ENCODE measurements at regions not wholly inside any gene's neighbourhood (a gene's known extent, or its start where the extent isn't known, plus 50 kb on each side); places are given as distances from the start of the nearest gene placed in this dataset.
"Not testable (repeated sequence)": the region's sequence is repeated elsewhere in the genome, so short reads cannot be mapped to it uniquely, and the experiment has no call there.

DNA sequence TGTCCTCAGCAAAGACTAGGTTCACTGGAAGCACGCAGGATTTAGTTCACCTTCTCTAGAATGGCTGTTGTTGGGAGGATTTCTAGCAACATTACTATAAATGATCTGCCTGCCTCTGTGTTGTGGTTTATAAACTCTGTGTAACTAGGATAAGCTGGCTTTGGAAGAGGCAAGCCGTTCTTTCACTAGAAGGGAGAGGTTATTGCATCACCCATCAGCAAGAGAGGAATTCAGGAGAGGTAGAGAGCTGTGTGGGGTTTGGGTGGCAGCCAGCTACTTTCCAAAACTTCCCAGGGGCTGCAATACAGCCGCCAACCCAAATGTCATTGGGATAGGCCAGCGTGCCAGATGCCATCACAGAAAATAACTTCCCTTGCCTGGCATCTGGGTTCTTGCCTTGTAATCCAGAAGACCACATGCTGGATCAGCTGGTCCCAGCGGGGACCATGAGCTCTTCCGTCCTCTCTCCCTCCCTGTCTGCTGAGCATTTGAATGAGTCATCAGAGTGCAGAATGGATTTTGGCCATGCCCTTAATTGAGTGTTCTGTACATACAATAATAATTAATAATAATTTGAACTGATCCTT, 95.7 kb upstream of the RBFOX1 start:
- FAIRE-seq (no peak), DNase-seq (no peak)
- Histone ChIP-seq H3K36me3 (ENCODE audit: control insufficient read depth in 3 of 3, insufficient read depth in 2 of 3, low read depth in 1 of 3, low read length in 3 of 3) (no peaks in the 10 kb centered on the region), H3K4me3 (ENCODE audit: low read depth in 1 of 3, low read length in 3 of 3) (no peak overlapping the region), H3K9me3 (ENCODE audit: control insufficient read depth in 2 of 2, insufficient read depth in 1 of 2, low read depth in 1 of 2, low read length in 1 of 2) (no peaks in the 10 kb centered on the region), H3K27me3 (ENCODE audit: control insufficient read depth in 3 of 3, insufficient read depth in 3 of 3, low read length in 3 of 3) (no peaks in the 10 kb centered on the region), H3K4me1 (ENCODE audit: control insufficient read depth in 3 of 3, insufficient read depth in 2 of 3, low read depth in 1 of 3, low read length in 2 of 3) (no peaks in the 10 kb centered on the region), H3K27ac (ENCODE audit: low read depth in 1 of 3, low read length in 2 of 3) (no peak overlapping the region)
- WGBS, 3 donors: 62 to 75% (median 71%) methylated on average over 6 of the region's 6 CpGs

- Histone ChIP-seq H3K27ac (ENCODE audit: low read depth in 1 of 3, low read length in 2 of 3) (no peak overlapping the region), H3K27me3 (ENCODE audit: control insufficient read depth in 3 of 3, insufficient read depth in 3 of 3, low read length in 3 of 3) (no peaks in the 10 kb centered on the region), H3K9me3 (ENCODE audit: control insufficient read depth in 2 of 2, insufficient read depth in 1 of 2, low read depth in 1 of 2, low read length in 1 of 2) (no peaks in the 10 kb centered on the region), H3K4me1 (ENCODE audit: control insufficient read depth in 3 of 3, insufficient read depth in 2 of 3, low read depth in 1 of 3, low read length in 2 of 3) (no peaks in the 10 kb centered on the region), H3K4me3 (ENCODE audit: low read depth in 1 of 3, low read length in 3 of 3) (no peak overlapping the region), H3K36me3 (ENCODE audit: control insufficient read depth in 3 of 3, insufficient read depth in 2 of 3, low read depth in 1 of 3, low read length in 3 of 3) (no peaks in the 10 kb centered on the region)
- 29 to 55% (median 44%) methylated on average over 2 of the region's 2 CpGs for WGBS, 3 donors
- FAIRE-seq (no peak), DNase-seq (no peak)
Observed at GRCh38 chr16:7233975-7234374, 98.7 kb upstream of the RBFOX1 start.

GRCh38 chr16:7231762-7232161, 100.9 kb upstream of the RBFOX1 start:
- H3K4me1 ChIP-seq (ENCODE audit: control insufficient read depth in 3 of 3, insufficient read depth in 2 of 3, low read depth in 1 of 3, low read length in 2 of 3): no peaks in the 10 kb centered on the region
- no peak for DNase-seq
- H3K27ac ChIP-seq (ENCODE audit: low read depth in 1 of 3, low read length in 2 of 3): no peak overlapping the region
- no peak for FAIRE-seq
- no peaks in the 10 kb centered on the region for H3K27me3 ChIP-seq (ENCODE audit: control insufficient read depth in 3 of 3, insufficient read depth in 3 of 3, low read length in 3 of 3)
- WGBS, 3 donors: 88 to 95% (median 89%) methylated on average over 5 of the region's 5 CpGs
- H3K36me3 ChIP-seq (ENCODE audit: control insufficient read depth in 3 of 3, insufficient read depth in 2 of 3, low read depth in 1 of 3, low read length in 3 of 3): no peaks in the 10 kb centered on the region
- H3K9me3 ChIP-seq (ENCODE audit: control insufficient read depth in 2 of 2, insufficient read depth in 1 of 2, low read depth in 1 of 2, low read length in 1 of 2): no peaks in the 10 kb centered on the region
- H3K4me3 ChIP-seq (ENCODE audit: low read depth in 1 of 3, low read length in 3 of 3): no peak overlapping the region

GRCh38 chr16:7229433-7230218, 103.0 kb upstream of the RBFOX1 start:
- DNase-seq; H3K4me1 ChIP-seq (ENCODE audit: control insufficient read depth in 3 of 3, insufficient read depth in 2 of 3, low read depth in 1 of 3, low read length in 2 of 3); H3K9me3 ChIP-seq (ENCODE audit: control insufficient read depth in 2 of 2, insufficient read depth in 1 of 2, low read depth in 1 of 2, low read length in 1 of 2); H3K27me3 ChIP-seq (ENCODE audit: control insufficient read depth in 3 of 3, insufficient read depth in 3 of 3, low read length in 3 of 3); H3K4me3 ChIP-seq (ENCODE audit: low read depth in 1 of 3, low read length in 3 of 3); H3K27ac ChIP-seq (ENCODE audit: low read depth in 1 of 3, low read length in 2 of 3); FAIRE-seq; H3K36me3 ChIP-seq (ENCODE audit: control insufficient read depth in 3 of 3, insufficient read depth in 2 of 3, low read depth in 1 of 3, low read length in 3 of 3): not testable (repeated sequence)
- 69 to 80% (median 78%) methylated on average over 3 of the region's 3 CpGs for WGBS, 3 donors

- Histone ChIP-seq H3K27me3 (ENCODE audit: control insufficient read depth in 3 of 3, insufficient read depth in 3 of 3, low read length in 3 of 3) (no peaks in the 10 kb centered on the region), H3K4me3 (ENCODE audit: low read depth in 1 of 3, low read length in 3 of 3) (no peak overlapping the region), H3K27ac (ENCODE audit: low read depth in 1 of 3, low read length in 2 of 3) (no peak overlapping the region), H3K36me3 (ENCODE audit: control insufficient read depth in 3 of 3, insufficient read depth in 2 of 3, low read depth in 1 of 3, low read length in 3 of 3) (no peaks in the 10 kb centered on the region), H3K9me3 (ENCODE audit: control insufficient read depth in 2 of 2, insufficient read depth in 1 of 2, low read depth in 1 of 2, low read length in 1 of 2) (no peaks in the 10 kb centered on the region), H3K4me1 (ENCODE audit: control insufficient read depth in 3 of 3, insufficient read depth in 2 of 3, low read depth in 1 of 3, low read length in 2 of 3) (no peaks in the 10 kb centered on the region)
- DNase-seq (no peak), FAIRE-seq (no peak)
- 16 to 36% (median 28%) methylated on average over 13 of the region's 13 CpGs for WGBS, 3 donors
Observed at GRCh38 chr16:7227229-7227721, 105.4 kb upstream of the RBFOX1 start.

DNA sequence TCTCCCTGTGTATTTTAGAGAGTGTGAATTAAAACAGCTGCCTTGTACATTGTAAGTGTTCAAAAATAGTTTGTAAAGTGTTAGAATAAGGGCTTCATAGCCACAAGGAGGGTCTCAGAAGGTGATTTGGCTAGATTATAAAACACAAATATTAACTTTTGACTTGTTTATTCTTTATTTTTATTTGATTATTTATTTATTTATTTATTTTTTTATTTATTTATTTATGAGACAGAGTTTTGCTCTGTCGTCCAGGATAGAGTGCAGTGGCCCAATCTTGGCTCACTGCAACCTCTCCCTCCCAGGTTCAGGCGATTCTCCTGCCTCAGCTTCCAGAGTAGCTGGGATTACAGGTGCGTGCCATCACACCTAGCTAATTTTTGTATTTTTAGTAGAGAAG, 111.5 kb upstream of the RBFOX1 start:
- WGBS, 3 donors: 82 to 88% (median 86%) methylated on average over 3 of the region's 3 CpGs
- Histone ChIP-seq H3K27ac (ENCODE audit: low read depth in 1 of 3, low read length in 2 of 3) (no peak overlapping the region), H3K4me1 (ENCODE audit: control insufficient read depth in 3 of 3, insufficient read depth in 2 of 3, low read depth in 1 of 3, low read length in 2 of 3) (no peaks in the 10 kb centered on the region), H3K9me3 (ENCODE audit: control insufficient read depth in 2 of 2, insufficient read depth in 1 of 2, low read depth in 1 of 2, low read length in 1 of 2) (no peaks in the 10 kb centered on the region), H3K4me3 (ENCODE audit: low read depth in 1 of 3, low read length in 3 of 3) (no peak overlapping the region), H3K36me3 (ENCODE audit: control insufficient read depth in 3 of 3, insufficient read depth in 2 of 3, low read depth in 1 of 3, low read length in 3 of 3) (no peaks in the 10 kb centered on the region), H3K27me3 (ENCODE audit: control insufficient read depth in 3 of 3, insufficient read depth in 3 of 3, low read length in 3 of 3) (no peaks in the 10 kb centered on the region)
- DNase-seq (no peak), FAIRE-seq (no peak)

GRCh38 chr16:7218936-7219335, 113.7 kb upstream of the RBFOX1 start:
- no peaks in the 10 kb centered on the region for H3K9me3 ChIP-seq (ENCODE audit: control insufficient read depth in 2 of 2, insufficient read depth in 1 of 2, low read depth in 1 of 2, low read length in 1 of 2)
- H3K4me3 ChIP-seq (ENCODE audit: low read depth in 1 of 3, low read length in 3 of 3): no peak overlapping the region
- WGBS, 3 donors: 41 to 46% (median 45%) methylated on average over 4 of the region's 4 CpGs
- no peaks in the 10 kb centered on the region for H3K27me3 ChIP-seq (ENCODE audit: control insufficient read depth in 3 of 3, insufficient read depth in 3 of 3, low read length in 3 of 3)
- no peak overlapping the region for H3K27ac ChIP-seq (ENCODE audit: low read depth in 1 of 3, low read length in 2 of 3)
- no peak for FAIRE-seq
- H3K4me1 ChIP-seq (ENCODE audit: control insufficient read depth in 3 of 3, insufficient read depth in 2 of 3, low read depth in 1 of 3, low read length in 2 of 3): no peaks in the 10 kb centered on the region
- H3K36me3 ChIP-seq (ENCODE audit: control insufficient read depth in 3 of 3, insufficient read depth in 2 of 3, low read depth in 1 of 3, low read length in 3 of 3): no peaks in the 10 kb centered on the region
- DNase-seq: no peak

DNA sequence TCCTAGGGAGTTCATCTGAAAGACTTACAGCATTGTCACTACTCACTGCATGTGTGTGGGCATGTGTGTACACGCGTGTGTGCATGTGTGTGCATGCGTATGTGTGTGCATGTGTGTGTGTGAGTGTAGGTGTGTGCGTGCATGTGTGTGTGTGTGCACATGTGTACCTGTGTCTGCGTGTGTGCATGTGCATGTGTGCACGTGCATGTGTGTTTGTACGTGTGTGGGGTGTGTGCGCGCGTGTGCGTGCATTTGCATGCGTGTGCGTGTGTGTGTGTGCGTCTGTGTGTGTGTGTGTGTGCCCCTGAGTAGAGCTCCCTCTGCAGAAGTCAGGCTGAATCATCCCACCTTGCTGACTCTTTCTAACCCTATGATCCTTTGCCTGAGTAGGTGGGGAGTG, 114.8 kb upstream of the RBFOX1 start:
- Histone ChIP-seq H3K9me3 (ENCODE audit: control insufficient read depth in 2 of 2, insufficient read depth in 1 of 2, low read depth in 1 of 2, low read length in 1 of 2) (no peaks in the 10 kb centered on the region), H3K4me3 (ENCODE audit: low read depth in 1 of 3, low read length in 3 of 3) (no peak overlapping the region), H3K27me3 (ENCODE audit: control insufficient read depth in 3 of 3, insufficient read depth in 3 of 3, low read length in 3 of 3) (no peaks in the 10 kb centered on the region), H3K4me1 (ENCODE audit: control insufficient read depth in 3 of 3, insufficient read depth in 2 of 3, low read depth in 1 of 3, low read length in 2 of 3) (no peaks in the 10 kb centered on the region), H3K36me3 (ENCODE audit: control insufficient read depth in 3 of 3, insufficient read depth in 2 of 3, low read depth in 1 of 3, low read length in 3 of 3) (no peaks in the 10 kb centered on the region), H3K27ac (ENCODE audit: low read depth in 1 of 3, low read length in 2 of 3) (no peak overlapping the region)
- DNase-seq (no peak), FAIRE-seq (no peak)
- WGBS, 3 donors: 89 to 92% (median 91%) methylated on average over 14 of the region's 14 CpGs

- H3K4me1 ChIP-seq (ENCODE audit: control insufficient read depth in 3 of 3, insufficient read depth in 2 of 3, low read depth in 1 of 3, low read length in 2 of 3): no peaks in the 10 kb centered on the region
- H3K4me3 ChIP-seq (ENCODE audit: low read depth in 1 of 3, low read length in 3 of 3): no peak overlapping the region
- H3K27ac ChIP-seq (ENCODE audit: low read depth in 1 of 3, low read length in 2 of 3): no peak overlapping the region
- H3K36me3 ChIP-seq (ENCODE audit: control insufficient read depth in 3 of 3, insufficient read depth in 2 of 3, low read depth in 1 of 3, low read length in 3 of 3): no peaks in the 10 kb centered on the region
- FAIRE-seq: no peak
- H3K27me3 ChIP-seq (ENCODE audit: control insufficient read depth in 3 of 3, insufficient read depth in 3 of 3, low read length in 3 of 3): no peaks in the 10 kb centered on the region
- DNase-seq: no peak
- H3K9me3 ChIP-seq (ENCODE audit: control insufficient read depth in 2 of 2, insufficient read depth in 1 of 2, low read depth in 1 of 2, low read length in 1 of 2): no peaks in the 10 kb centered on the region
Observed at GRCh38 chr16:7216719-7217118, 115.9 kb upstream of the RBFOX1 start.

All from small intestine (tissue), 7 donors.